Testis (tissue), 2 donors: ENCODE measurements at regions not wholly inside any gene's neighbourhood (a gene's known extent, or its start where the extent isn't known, plus 50 kb on each side); places are given as distances from the start of the nearest gene placed in this dataset.

ENCODE experiments used
- DNase-seq: peaks from one replicate; pipeline ENCODE4 v3.0.0-alpha.2; 2019
- H3K27ac ChIP-seq, 2 donors: fragments of 200-600 bp; sonication (generic); one replicate each; pipeline ENCODE4 v1.5.1; 2019
- H3K27me3 ChIP-seq: fragments of 200-600 bp; sonication (generic); one replicate; pipeline ENCODE4 v1.5.1; 2019
- H3K36me3 ChIP-seq: fragments of 200-600 bp; sonication (generic); one replicate; pipeline ENCODE4 v1.5.1; 2017; ENCODE audit warnings: low read depth; ENCODE audit errors: missing control alignments
- H3K4me1 ChIP-seq: fragments of 200-600 bp; sonication (generic); one replicate; pipeline ENCODE4 v1.5.1; 2019
- H3K4me3 ChIP-seq, 2 donors: fragments of 200-600 bp; sonication (generic); one replicate each; pipeline ENCODE4 v1.5.1; 2017 to 2019
- H3K9me3 ChIP-seq: fragments of 200-600 bp; sonication (generic); one replicate; pipeline ENCODE4 v1.5.1; 2017
- POLR2A ChIP-seq: fragments of 450-650 bp; IDR thresholded peaks from one replicate; pipeline ENCODE4 v1.6.1; 2017; ENCODE audit warnings: antibody characterized with exemption, mild to moderate bottlenecking, moderate library complexity
- WGBS, 2 donors: methylation state at CpG; one replicate each; pipeline ENCODE4 v1.1.5; 2018; 5-methylcytosine and 5-hydroxymethylcytosine counted together
- intact Hi-C: fragments of 100-400 bp; cut with DNase I; formaldehyde crosslinking; loops from one replicate; pipeline ENCODE4 v1.15.1; 2023; ENCODE audit warnings: low total_unique reads
- TF ChIP-seq, protein P1 (sequence below), 3 experiments: fragments of 450-650 bp in 2 of 3; fragments of 200-600 bp in 1 of 3; sonication (generic) in 1 of 3; IDR thresholded peaks; one replicate each; pipeline ENCODE4 v1.5.1; 2016 to 2019; ENCODE audit warnings: antibody characterized with exemption in 3 of 3, mild to moderate bottlenecking in 2 of 3, moderate library complexity in 1 of 3

DNA sequence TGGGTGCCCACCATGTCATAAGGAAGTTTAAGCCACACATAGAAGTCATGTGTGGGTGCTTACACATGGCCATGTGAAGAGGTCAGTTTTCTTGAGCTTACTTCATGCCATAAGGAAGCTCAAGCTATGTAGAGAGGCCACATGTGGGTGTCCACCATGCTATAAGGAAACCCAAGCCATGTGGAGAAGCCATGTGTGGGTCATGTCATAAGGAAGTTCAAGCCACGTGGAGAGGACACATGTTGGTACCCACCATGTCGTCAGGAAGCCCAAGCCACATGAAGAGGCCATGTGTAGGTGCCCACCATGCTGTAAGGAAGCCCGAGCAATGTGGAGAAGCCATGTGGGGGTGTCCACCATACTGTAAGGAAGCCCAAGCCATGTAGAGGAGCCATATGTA lies 1089.2 kb upstream of the AUTS2 start:
- TF ChIP-seq, protein P1, sequence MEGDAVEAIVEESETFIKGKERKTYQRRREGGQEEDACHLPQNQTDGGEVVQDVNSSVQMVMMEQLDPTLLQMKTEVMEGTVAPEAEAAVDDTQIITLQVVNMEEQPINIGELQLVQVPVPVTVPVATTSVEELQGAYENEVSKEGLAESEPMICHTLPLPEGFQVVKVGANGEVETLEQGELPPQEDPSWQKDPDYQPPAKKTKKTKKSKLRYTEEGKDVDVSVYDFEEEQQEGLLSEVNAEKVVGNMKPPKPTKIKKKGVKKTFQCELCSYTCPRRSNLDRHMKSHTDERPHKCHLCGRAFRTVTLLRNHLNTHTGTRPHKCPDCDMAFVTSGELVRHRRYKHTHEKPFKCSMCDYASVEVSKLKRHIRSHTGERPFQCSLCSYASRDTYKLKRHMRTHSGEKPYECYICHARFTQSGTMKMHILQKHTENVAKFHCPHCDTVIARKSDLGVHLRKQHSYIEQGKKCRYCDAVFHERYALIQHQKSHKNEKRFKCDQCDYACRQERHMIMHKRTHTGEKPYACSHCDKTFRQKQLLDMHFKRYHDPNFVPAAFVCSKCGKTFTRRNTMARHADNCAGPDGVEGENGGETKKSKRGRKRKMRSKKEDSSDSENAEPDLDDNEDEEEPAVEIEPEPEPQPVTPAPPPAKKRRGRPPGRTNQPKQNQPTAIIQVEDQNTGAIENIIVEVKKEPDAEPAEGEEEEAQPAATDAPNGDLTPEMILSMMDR (IDR thresholded peaks at IDR 0.05): no peak
- no peak for TF ChIP-seq POLR2A
- Histone ChIP-seq H3K4me1 (no peaks in the 10 kb centered on the region), H3K36me3 (no peaks in the 10 kb centered on the region), H3K27ac (no peak overlapping the region), H3K9me3 (no peaks in the 10 kb centered on the region), H3K27me3 (no peaks in the 10 kb centered on the region), H3K4me3 (no peak overlapping the region)
- DNase-seq: no peak
- WGBS, 2 donors: 90 to 91% methylated on average over 3 of the region's 3 CpGs
- intact Hi-C loops: no loop called here

DNA sequence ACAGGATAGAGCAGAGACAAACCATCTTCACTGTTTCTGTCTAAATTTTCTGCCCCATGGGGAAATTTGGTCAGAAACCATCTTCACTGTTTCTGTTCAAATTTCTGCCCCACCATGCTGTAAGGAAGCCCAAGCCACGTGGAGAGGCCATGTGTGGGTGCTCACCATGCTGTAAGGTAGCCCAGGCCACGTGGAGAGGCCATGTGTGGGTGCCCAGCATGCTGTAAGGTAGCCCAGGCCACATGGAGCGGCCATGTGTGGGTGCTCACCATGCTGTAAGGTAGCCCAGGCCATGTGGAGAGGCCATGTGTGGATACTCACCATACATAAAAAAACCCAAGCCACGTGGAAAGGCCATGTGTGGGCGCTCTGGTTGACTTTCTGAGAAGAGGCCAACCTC lies 1088.7 kb upstream of the AUTS2 start:
- DNase-seq: no peak
- H3K4me1 ChIP-seq: no peaks in the 10 kb centered on the region
- intact Hi-C loops: no loop called here
- no peaks in the 10 kb centered on the region for H3K36me3 ChIP-seq
- H3K27ac ChIP-seq: no peak overlapping the region
- no peak for TF ChIP-seq POLR2A
- TF ChIP-seq, protein P1 (IDR thresholded peaks at IDR 0.05): no peak
- H3K4me3 ChIP-seq: no peak overlapping the region
- H3K27me3 ChIP-seq: no peaks in the 10 kb centered on the region
- H3K9me3 ChIP-seq: no peaks in the 10 kb centered on the region
- WGBS, 2 donors: 94 to 95% methylated on average over 3 to 5 of the region's 5 CpGs

DNA sequence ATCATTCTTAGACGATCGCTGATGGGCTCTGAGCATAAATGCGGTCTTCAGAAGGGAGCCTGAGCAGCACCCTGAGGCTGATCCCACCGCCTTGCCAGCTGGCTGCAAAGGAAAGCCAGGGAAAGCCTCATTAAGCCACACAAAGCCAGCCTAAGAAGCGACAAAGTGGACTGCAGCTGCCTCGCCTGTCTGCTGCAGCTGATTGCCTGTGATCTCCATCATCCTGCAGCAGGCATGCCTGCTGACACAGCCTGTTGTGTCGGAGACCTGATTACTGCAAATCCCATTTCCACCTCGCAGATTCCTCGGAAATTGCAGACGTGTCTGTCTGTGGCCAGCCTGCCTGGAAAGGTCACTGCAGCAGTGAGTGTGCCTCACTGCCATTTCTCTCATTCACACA lies 1087.0 kb upstream of the AUTS2 start:
- no peaks in the 10 kb centered on the region for H3K4me1 ChIP-seq
- intact Hi-C loops: no loop called here
- H3K27ac ChIP-seq: no peak overlapping the region
- DNase-seq: no peak
- H3K27me3 ChIP-seq: no peaks in the 10 kb centered on the region
- 75 to 77% methylated on average over 9 to 10 of the region's 10 CpGs for WGBS, 2 donors
- no peaks in the 10 kb centered on the region for H3K36me3 ChIP-seq
- TF ChIP-seq, protein P1 (IDR thresholded peaks at IDR 0.05): no peak
- TF ChIP-seq POLR2A: no peak
- no peak overlapping the region for H3K4me3 ChIP-seq
- H3K9me3 ChIP-seq: no peaks in the 10 kb centered on the region

DNA sequence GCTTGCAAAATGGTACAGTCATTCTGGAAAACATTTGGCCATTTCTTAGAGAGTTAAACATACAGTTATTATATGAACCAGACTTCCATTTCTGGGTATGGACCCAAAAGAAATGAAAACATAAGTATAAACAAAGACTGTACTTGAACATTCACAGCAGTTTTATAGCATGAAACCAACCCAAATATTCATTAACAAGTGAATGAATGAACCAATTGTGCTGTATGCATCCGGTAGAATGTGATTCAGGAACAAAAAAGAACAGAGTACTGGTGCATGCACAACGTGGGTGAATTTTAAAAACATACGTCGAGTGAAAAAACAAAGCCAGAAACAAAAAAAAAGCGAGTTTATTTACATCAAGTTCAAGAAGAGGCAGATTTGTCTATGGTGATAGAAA lies 1085.8 kb upstream of the AUTS2 start:
- no peak overlapping the region for H3K27ac ChIP-seq
- H3K36me3 ChIP-seq: no peaks in the 10 kb centered on the region
- TF ChIP-seq POLR2A: no peak
- TF ChIP-seq, protein P1 (IDR thresholded peaks at IDR 0.05): no peak
- intact Hi-C loops: no loop called here
- no peaks in the 10 kb centered on the region for H3K9me3 ChIP-seq
- WGBS, 2 donors: 90 to 93% methylated on average over 5 of the region's 5 CpGs
- no peak for DNase-seq
- H3K4me3 ChIP-seq: no peak overlapping the region
- H3K4me1 ChIP-seq: no peaks in the 10 kb centered on the region
- no peaks in the 10 kb centered on the region for H3K27me3 ChIP-seq

DNA sequence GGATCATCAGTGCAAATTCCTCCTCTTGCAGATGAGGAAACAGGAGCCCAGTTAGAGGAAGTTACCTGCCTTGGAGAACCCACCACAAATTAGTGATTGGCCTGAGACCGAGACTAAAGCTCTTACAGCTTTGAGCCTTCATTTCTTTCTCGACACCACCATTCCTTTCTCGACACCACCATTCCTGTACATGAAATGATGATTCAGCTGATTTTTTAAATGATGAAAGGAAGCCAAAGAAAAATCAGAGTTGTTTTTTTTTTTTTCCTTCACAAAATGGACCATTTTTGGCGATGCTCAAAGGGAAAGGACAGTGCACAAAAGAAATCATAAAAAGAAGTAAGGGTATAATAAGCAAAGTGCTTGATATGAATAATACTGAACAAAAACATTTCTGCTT lies 1080.2 kb upstream of the AUTS2 start:
- Histone ChIP-seq H3K27me3 (no peaks in the 10 kb centered on the region), H3K36me3 (no peaks in the 10 kb centered on the region), H3K4me3 (no peak overlapping the region), H3K4me1 (no peaks in the 10 kb centered on the region), H3K9me3 (no peaks in the 10 kb centered on the region), H3K27ac (no peak overlapping the region)
- no peak for TF ChIP-seq POLR2A
- TF ChIP-seq, protein P1 (IDR thresholded peaks at IDR 0.05): no peak
- 90 to 95% methylated on average over 4 of the region's 4 CpGs for WGBS, 2 donors
- intact Hi-C loops: no loop called here
- no peak for DNase-seq
